Epithelial cell of prostate (primary cell): ENCODE measurements at regions not wholly inside any gene's neighbourhood (a gene's known extent, or its start where the extent isn't known, plus 50 kb on each side); places are given as distances from the start of the nearest gene placed in this dataset.
"Not testable (repeated sequence)": the region's sequence is repeated elsewhere in the genome, so short reads cannot be mapped to it uniquely, and the experiment has no call there.

Source experiments
- DNase-seq: peaks from one replicate; pipeline ENCODE4 v3.0.0-alpha.2; 2011; ENCODE audit warnings: low read depth, low spot score
- H3K27ac ChIP-seq: fragments of 450-650 bp; 2 replicates; pipeline ENCODE4 v1.5.1; 2017; ENCODE audit warnings: mild to moderate bottlenecking

DNA sequence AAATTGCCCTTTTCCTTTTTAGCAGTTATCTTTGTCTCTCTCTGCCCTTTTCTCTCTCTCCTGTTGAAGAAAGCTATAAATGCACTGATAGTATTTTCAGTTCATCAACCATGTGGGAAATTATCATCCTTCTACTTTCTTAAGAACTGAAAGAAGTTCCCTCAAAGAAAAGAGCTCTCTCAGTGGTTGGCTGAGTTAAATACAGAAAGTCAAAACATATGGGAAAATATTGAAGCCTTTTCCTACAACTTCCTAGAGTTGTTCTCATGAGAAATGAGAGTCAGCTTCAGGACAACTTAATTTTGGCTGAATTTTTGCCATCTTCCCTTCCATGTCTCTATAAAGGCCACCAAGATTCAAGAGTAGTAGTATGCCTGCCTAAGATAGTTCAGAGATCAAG, 96.7 kb downstream of the NFKBIZ start:
- no peak for DNase-seq
- no peak overlapping the region for H3K27ac ChIP-seq

DNA sequence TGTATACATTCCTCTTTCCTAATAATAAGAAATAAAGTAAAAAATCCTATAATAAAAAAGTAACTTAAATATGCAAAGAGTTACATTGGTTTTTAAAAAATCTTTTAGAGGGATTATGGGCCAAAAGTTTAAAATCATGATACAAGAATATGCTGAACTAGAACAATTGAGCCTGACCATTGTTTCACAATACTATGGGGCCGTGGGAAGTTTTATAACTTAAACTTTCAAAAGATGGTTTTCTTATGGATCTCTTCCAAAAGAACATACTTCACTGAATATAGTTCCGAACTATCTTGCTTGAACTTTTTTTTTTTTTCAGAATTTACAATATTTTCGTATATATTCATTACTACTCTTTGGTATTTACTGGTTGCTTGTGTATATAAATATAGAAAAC, 97.6 kb downstream of the NFKBIZ start:
- no peak overlapping the region for H3K27ac ChIP-seq
- no peak for DNase-seq

DNA sequence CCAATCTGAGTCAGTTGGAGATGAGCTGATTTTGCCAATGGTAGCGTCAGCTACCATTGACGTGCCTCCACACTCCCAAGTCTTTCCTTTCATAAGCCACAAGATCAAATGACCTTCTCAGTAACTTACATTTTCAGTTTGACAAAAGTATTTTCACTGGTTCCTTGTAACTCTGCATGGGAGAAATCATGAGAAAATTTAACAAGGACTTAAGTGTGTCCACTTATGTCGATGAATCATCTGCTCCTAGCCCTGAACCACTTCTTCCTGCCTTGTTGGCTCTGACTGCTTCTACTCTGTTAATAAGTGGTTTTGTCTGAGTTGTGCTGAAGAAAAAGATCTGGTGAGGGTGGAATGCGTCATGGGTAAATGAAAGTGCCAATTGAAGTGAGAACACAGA, 101.2 kb downstream of the NFKBIZ start:
- DNase-seq: peak; percentile 61
- peak overlapping the region; percentile 55 for H3K27ac ChIP-seq

DNA sequence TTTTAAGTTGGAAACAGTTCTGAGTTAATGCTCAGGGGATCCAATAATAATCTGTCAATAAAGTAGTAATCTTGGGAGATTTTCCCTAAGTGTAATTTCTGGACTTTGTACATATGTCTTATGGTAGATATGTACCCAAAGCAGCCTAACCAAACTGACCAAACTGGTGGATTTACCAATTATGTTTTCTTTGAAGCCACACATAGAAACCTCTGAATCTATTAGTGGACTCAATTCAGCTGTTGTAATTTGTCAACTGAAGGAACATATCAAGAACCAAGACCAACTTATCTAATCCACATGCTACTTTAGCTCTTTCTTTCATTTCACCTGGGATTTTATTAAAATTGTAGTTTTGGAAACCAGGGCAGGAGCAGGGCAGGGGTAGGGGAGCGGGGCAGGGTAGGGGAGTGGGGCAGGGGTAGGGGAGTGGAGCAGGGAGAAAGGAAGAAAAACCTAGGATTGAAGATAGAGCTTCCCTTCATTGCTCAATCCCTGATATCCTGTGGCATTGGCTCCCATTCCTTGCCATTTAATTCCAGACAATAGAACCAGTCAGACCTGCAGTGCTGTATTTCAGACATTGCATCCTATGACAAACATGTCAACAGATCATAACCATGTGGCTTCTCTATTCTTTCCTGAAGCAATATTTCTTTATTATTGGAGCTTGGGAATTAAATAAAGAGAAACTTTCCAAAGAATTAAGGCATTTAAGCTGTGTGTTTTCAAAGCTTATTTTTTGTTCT, 101.8 kb downstream of the NFKBIZ start:
- peak overlapping the region; percentile 55 for H3K27ac ChIP-seq
- peak; percentile 34 for DNase-seq

DNA sequence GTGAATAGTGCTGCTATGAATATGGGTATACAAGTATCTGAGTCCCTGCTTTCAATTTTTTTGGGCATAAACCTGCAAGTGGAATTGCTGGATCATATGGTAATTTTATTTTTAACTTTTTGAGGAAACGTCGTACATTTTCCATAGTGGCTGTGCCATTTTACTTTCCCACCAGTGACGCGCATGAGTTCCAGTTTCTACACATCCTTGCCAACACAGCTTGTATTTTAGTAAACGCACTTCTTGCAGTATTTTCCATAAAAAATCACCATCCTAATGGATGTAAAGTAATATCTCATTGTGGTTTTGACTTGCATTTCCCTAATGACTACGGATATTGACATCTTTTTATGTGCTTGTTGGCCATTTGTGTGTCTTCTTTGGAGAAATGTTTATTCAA, 105.0 kb downstream of the NFKBIZ start:
- no peak overlapping the region for H3K27ac ChIP-seq
- no peak for DNase-seq

DNA sequence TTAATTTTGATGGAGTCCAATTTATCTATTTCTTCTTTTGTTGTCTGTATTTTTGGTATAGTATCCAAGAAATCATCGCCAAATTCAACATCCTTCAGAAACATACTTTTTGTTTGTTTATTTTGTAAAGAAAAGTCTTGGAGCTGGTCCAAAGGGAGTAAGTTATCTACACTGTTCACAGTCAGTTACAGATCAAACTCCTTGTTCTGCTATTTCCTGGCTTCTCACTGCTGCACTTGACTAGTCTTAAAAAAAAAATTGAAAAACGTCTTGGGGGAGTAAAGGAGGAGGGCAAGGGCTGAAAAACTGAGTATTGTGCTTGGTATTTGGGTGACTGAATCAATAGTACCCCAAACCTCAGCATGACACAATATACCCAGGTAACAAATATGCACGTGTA, 105.6 kb downstream of the NFKBIZ start:
- no peak for DNase-seq

DNA sequence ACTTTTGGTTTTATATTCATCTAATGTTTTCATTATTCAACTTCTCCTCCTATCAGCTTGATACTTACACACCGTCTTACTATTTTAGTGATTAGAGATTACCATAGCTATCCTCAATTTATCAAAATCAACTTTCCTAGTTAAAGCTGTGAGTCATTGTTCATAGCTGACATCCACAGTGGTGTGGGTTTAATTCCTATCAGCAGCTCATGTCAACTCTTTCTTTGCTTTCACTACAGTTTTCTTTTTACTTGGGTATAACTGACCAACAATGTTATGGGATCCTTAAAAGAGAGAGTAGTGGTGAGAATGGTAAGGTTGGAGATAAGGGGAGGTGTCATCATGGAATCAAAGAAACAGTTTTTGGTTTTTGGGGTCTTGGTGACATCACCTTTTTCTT, 112.7 kb downstream of the NFKBIZ start:
- DNase-seq: no peak
- no peak overlapping the region for H3K27ac ChIP-seq

More for the DNA sequence above, 105.6 kb downstream of the NFKBIZ start:
- H3K27ac ChIP-seq: no peak overlapping the region

DNA sequence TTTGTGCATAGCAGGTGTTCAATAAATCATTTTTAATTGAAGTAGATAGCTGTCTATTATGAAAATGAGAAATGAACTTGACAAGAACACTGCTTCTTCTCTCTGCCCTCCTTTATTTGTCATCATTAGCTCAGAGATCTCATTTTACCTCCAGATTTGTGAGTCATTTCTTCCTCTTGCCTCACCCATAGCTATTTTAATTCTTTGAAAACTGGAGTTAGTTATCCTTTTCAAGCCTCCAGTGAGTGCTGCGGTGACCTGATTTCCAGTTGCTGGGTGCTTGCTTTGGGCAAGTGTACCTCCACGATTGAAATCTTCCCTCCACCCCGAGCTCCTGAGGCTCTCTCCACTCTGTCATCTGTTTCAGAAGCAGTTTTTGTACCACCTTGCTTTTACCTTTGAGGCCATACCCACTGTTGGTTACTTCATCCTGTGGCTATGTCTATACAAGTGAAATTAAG, 114.6 kb downstream of the NFKBIZ start:
- peak; percentile 33 for DNase-seq
- H3K27ac ChIP-seq: peak overlapping the region; percentile 72

DNA sequence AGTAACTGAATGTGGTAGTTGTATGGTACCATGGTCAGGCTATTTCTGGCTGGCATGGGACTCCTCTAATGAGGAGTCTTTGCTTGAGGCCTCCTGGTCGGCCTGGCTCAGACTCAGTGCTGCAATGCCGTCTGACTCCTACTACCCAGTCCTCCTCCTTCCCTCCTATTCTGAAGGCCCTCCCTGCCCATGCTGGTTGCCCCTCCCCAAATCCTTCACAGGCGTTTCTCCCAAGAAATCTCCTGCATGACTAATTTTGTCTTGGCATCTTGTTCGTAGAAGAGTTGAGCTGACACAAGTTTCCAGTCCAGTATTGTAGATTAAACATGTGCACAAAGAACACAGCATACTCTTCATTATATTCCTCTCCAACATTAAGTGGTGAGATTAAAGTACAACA, 115.5 kb downstream of the NFKBIZ start:
- peak overlapping the region; percentile 72 for H3K27ac ChIP-seq

DNA sequence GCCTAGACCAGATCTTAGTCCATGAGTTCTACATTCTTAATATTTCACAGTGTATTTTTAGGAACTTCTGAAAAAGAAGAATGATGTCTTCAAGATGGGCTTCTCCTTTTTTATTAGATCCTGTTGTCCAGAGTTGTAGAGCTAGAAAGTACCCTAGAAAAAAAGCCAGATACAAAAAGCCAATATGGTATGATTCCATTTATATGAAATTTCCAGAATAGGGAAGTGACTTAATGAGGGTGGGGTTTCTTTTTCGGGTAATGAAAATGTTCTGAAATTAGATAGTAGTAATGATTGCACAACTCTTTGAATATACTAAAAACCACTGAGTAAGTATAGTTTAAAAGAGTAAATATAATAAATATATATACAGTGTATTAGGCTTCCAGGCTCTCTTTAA, 116.9 kb downstream of the NFKBIZ start:
- no peak overlapping the region for H3K27ac ChIP-seq
- DNase-seq: no peak

More for the DNA sequence above, 115.5 kb downstream of the NFKBIZ start:
- no peak for DNase-seq

DNA sequence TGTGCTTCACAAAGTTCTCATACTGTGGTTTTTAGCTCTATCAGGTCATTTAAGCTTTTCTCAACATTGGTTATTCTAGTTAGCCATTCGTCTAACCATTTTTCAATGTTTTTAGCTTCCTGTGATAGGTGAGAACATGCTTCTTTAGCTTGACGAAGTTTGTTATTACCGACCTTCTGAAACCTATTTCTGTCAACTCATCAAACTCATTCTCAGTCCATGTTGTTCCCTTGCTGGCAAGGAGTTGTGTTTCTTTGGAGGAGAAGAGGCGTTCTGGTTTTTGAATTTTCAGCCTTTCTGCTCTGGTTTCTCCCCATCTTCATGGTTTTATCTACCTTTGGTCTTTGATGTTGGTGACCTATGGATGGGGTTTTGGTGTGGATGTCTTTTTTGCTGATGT, 120.9 kb downstream of the NFKBIZ start:
- DNase-seq: no peak
- no peak overlapping the region for H3K27ac ChIP-seq

DNA sequence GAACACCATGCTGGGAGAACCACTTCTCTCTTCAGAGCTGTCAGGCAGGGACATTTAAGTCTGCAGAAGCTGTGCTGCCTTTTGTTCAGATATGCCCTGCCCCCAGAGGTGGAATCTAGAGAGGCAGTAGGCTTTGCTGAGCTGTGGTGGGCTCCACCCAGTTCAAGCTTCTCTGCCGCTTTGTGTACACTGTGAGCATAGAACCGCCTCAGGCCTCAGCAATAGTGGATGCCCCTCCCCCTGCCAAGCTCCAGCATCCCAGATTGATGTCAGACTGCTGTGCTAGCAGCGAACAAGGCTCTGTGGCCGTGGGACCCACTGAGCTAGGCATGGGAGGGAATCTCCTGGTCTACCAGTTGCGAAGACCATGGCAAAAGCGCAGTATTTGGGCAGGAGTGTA, 121.6 kb downstream of the NFKBIZ start:
- no peak overlapping the region for H3K27ac ChIP-seq
- no peak for DNase-seq

DNA sequence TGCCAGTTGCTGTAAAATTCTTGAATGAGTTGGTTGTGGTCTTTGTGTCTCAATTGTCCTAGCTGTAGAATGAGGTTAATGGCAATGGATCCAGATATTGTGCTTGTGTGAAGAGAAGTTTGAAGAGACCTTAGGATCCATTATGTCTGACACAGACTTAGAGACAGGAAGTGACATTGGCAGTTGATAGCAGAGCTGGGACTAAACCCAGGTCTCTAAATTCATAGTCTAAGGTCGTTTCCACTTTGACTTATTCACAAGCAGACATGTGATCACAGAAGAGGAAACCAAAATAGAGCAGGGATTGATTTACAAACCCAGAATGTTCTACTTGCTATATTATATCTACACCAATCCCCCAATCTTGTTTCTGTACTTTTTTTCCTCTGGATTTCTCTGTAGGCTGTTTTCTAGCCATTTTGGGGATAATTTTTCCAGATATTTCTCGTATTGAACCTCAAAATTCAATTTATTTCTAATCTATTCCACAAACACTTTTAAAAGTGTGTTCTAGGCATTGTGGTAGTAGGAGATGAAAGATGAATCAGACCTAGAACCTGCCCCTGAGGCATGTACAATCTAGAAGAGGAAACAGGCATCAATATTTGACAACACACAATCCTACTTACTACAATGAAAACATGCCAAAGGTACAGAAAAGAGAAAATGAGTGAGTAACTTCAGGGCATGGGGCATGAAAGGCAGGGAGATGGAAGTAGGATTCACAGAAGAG, 123.3 kb downstream of the NFKBIZ start:
- DNase-seq: peak; percentile 34
- peak overlapping the region; percentile 58 for H3K27ac ChIP-seq

DNA sequence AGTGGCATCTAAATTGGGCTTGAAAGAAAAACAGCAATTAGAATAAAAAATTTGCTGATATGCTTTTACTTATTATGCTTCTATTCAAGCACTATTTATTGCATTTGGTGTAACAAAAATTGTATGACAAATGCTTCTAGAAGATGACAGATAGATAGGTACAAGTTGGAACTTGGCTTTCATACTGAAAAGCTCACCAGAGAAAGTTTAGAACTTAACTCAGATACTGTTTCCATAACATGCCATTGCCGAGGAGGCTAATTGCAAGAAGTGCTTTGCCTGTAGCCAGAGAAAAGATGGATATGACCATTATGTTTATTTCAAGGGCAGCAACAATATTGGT, 123.8 kb downstream of the NFKBIZ start:
- peak overlapping the region; percentile 58 for H3K27ac ChIP-seq
- DNase-seq: no peak

DNA sequence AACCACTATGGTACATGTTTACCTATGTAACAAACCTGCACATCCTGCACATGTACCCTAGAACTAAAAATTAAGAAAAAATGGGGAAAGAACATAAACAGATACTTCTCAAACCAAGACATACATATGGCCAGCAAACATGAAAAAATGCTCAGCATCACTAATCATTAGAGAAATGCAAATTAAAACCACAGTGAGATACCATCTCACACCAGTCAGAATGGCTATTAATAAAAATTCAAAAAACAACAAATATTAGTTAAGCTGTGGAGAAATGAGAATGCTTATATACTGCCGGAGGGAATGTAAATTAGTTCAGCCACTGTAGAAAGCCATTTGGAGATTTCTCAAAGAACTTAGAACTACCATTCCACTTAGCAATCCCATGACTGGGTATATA, 126.1 kb downstream of the NFKBIZ start:
- not testable (repeated sequence) for H3K27ac ChIP-seq, DNase-seq

DNA sequence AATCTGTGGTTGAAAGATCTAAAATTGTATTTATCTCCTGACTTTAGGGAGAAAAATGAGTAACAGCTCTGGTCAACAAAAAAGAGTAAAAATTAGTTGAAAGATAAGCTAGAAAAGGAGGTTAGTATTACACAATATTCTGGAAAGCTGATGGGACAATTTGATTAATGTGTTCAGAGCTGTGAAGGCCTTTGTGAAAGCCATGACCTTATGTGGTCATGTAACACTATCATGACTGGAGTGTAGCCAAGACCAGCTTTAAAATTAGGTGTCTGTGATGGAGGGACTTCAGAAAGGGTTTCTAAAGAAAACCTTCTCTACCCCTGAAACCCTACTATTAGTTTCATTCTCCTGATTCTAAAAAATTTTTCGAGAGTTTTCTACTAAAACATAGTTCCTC, 127.2 kb downstream of the NFKBIZ start:
- H3K27ac ChIP-seq: no peak overlapping the region
- DNase-seq: no peak

DNA sequence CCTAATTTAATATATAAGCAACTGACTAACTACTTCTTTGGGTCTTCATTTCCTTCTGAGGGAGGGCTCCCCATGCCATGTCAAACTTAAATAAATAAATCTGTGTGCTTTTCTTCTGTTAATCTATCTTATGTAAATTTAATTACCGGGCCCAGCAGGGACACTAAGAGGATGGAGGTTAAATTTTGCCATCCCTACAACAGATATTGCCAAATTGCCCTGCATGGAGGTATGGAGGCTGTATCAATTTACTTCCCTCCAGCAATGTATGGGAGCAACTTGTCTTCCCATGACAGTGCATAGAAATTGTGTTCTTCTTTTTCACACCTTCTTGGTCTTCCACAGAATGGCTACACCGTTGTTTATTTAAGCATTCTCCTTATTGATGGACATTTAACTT, 129.0 kb downstream of the NFKBIZ start:
- DNase-seq: no peak
- H3K27ac ChIP-seq: no peak overlapping the region

DNA sequence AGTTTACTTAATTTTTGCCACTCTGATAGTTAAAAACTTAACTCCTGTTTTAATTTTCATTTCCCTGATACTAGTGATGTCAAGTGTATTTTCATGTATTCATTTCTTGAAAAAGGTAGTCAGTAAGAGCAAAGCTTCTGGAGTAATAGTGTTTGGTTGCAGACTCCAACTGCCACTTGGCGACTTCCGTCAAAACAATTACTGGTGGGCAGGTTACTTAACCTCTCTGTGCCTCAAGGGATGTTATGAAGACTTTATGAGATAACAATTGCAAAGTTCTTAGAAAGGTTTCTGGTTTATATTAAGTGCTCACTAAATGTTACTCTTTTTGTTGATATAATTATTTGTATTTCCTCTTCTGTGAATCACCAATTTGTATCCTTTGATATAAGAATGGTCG, 129.7 kb downstream of the NFKBIZ start:
- no peak for DNase-seq
- no peak overlapping the region for H3K27ac ChIP-seq

DNA sequence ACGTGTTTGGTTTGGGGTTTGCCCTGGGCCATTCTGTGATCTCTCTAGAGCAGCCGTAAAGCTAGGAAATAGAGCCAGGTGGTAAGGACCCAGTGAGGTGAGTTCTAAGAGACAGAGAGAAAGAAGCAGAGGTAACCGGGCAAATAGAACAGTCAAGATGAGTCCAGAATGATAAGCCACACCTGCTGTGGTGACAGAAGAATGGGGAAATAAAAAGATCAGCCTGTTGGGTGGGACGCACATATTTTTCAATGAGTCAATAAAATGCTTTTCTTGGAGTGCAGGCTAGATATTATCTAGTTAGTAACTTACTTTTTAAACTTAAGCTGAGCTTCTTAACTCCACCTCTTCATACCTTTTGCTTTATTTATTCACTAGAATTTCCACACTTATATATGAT, 135.0 kb downstream of the NFKBIZ start:
- no peak for DNase-seq

DNA sequence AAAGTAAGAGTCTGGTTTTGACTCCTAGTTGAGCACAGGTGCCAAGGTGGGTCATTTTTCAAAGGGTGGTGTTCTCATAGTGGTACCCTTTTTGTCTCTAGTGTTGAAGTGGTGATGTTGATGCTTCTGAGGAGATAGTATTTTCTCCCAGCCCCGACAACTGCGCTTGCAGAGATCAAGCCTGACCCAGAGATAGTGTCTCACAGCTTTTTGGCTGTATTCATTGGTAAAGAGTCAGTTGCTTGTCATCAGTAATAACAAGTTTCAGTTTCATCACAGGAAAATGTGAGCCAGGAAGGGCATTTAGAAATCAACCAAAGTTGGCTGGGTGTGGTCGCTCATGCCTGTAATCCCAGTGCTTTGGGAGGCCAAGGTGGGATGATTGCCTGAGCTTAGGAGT, 139.3 kb downstream of the NFKBIZ start:
- DNase-seq: no peak
- peak overlapping the region; percentile 66 for H3K27ac ChIP-seq

More for the DNA sequence above, 135.0 kb downstream of the NFKBIZ start:
- H3K27ac ChIP-seq: peak overlapping the region; percentile 73

DNA sequence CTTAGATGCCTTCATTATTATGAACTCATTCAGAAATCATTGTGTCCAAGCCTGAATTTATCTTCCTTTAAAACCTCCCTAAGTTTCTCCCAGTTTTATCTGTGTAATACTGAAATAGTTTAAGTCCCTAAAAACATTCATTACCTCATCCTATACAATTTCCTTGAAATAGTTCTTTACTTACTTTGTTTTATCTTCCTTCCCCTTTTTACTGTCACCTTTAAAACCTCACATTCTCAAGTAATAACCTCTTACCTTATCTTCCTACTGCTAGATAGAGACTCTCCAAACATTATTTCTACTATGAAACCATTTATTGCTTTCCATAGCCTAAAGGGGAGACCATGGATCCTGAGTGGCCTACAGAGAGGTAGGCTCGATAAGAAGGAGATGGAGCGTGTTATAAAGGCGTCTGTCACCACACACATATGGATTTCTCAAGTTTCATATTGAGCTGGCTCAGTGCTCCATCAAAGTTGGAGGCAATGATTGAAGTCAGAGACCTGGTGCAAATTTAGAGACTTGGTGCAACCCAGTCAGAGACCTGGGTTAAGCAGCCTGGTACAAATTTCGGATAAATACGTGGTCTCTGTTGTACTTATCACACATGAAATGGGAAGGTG, 140.4 kb downstream of the NFKBIZ start:
- H3K27ac ChIP-seq: peak overlapping the region; percentile 66
- no peak for DNase-seq
